Liver (tissue), 8 donors: ENCODE measurements at regions not wholly inside any gene's neighbourhood (a gene's known extent, or its start where the extent isn't known, plus 50 kb on each side); places are given as distances from the start of the nearest gene placed in this dataset.
A peak's percentile ranks its signal among the peaks of the same experiment; 100 is the strongest.

Experiments
- DNase-seq: peaks from one replicate; pipeline ENCODE4 v3.0.0-alpha.2; 2017; ENCODE audit warnings: low spot score
- H3K27ac ChIP-seq, 2 donors: one replicate each; pipeline ENCODE4 v1.7.0; 2013; ENCODE audit warnings: inconsistent platforms in 2 of 2, low read length in 2 of 2, control low read depth in 1 of 2, low read depth in 1 of 2, mild to moderate bottlenecking in 1 of 2
- H3K27me3 ChIP-seq, 4 donors: one replicate each; pipeline versions ENCODE4 v1.6.1 to v1.7.0; 2013; ENCODE audit warnings: low read length in 3 of 4, inconsistent platforms in 1 of 4, mild to moderate bottlenecking in 1 of 4, moderate library complexity in 1 of 4; ENCODE audit not compliant: control insufficient read depth in 4 of 4, insufficient read depth in 4 of 4
- H3K36me3 ChIP-seq, 4 donors: one replicate each; pipeline versions ENCODE4 v1.6.1 to v1.7.0; 2013; ENCODE audit warnings: low read length in 3 of 4, mild to moderate bottlenecking in 3 of 4, low read depth in 1 of 4, moderate library complexity in 1 of 4; ENCODE audit not compliant: control insufficient read depth in 4 of 4, insufficient read depth in 3 of 4
- H3K4me1 ChIP-seq, 4 donors: one replicate each; pipeline versions ENCODE4 v1.6.1 to v1.7.0; 2013; ENCODE audit warnings: low read length in 3 of 4, mild to moderate bottlenecking in 3 of 4, moderate library complexity in 1 of 4; ENCODE audit not compliant: control insufficient read depth in 4 of 4, insufficient read depth in 4 of 4
- H3K4me3 ChIP-seq, 3 donors: one replicate each; pipeline versions ENCODE4 v1.6.1 to v1.7.0; 2013; ENCODE audit warnings: low read length in 3 of 3, control low read depth in 1 of 3, low read depth in 1 of 3, mild to moderate bottlenecking in 1 of 3
- H3K9ac ChIP-seq, 2 donors: one replicate each; pipeline ENCODE4 v1.7.0; 2013; ENCODE audit warnings: low read length in 2 of 2, mild to moderate bottlenecking in 2 of 2, moderate library complexity in 2 of 2, control low read depth in 1 of 2, low read depth in 1 of 2
- H3K9me3 ChIP-seq, 4 donors: one replicate each; pipeline versions ENCODE4 v1.6.1 to v1.7.0; 2013; ENCODE audit warnings: low read length in 3 of 4; ENCODE audit not compliant: control insufficient read depth in 4 of 4
- EGR1 ChIP-seq, 2 donors: IDR thresholded peaks; 2 replicates each; pipeline ENCODE4 v1.6.1; 2016 to 2018; ENCODE audit warnings: antibody characterized with exemption in 2 of 2, low read depth in 2 of 2
- FOXA1 ChIP-seq: IDR thresholded peaks from 2 replicates; pipeline ENCODE4 v1.6.1; 2016; ENCODE audit warnings: antibody characterized with exemption
- FOXA2 ChIP-seq: IDR thresholded peaks from 2 replicates; pipeline ENCODE4 v1.6.1; 2016; ENCODE audit warnings: antibody characterized with exemption
- GABPA ChIP-seq, 2 donors: IDR thresholded peaks in 1 of 2; conservative IDR thresholded peaks in 1 of 2; 2 replicates each; pipeline ENCODE4 v1.6.1; 2016; ENCODE audit warnings: antibody characterized with exemption in 2 of 2, mild to moderate bottlenecking in 1 of 2, moderate library complexity in 1 of 2
- HNF4A ChIP-seq, 2 donors: conservative IDR thresholded peaks; 2 replicates each; pipeline ENCODE4 v1.6.1; 2016; ENCODE audit warnings: antibody characterized with exemption in 2 of 2, mild to moderate bottlenecking in 2 of 2
- HNF4G ChIP-seq: IDR thresholded peaks from 2 replicates; pipeline ENCODE4 v1.6.1; 2016; ENCODE audit warnings: antibody characterized with exemption
- JUND ChIP-seq, 2 donors: IDR thresholded peaks; 2 replicates each; pipeline ENCODE4 v1.6.1; 2016; ENCODE audit warnings: antibody characterized with exemption in 2 of 2
- NR2F2 ChIP-seq: IDR thresholded peaks from 2 replicates; pipeline ENCODE4 v1.6.1; 2016; ENCODE audit warnings: antibody characterized with exemption
- RAD21 ChIP-seq, 2 donors: IDR thresholded peaks; 2 replicates each; pipeline ENCODE4 v1.6.1; 2016; ENCODE audit warnings: antibody characterized with exemption in 2 of 2, mild to moderate bottlenecking in 2 of 2
- REST ChIP-seq: IDR thresholded peaks from 2 replicates; pipeline ENCODE4 v1.6.1; 2016; ENCODE audit warnings: antibody characterized with exemption, mild to moderate bottlenecking
- RXRA ChIP-seq, 2 donors: IDR thresholded peaks; 2 replicates each; pipeline ENCODE4 v1.6.1; 2017 to 2018; ENCODE audit warnings: antibody characterized with exemption in 2 of 2, mild to moderate bottlenecking in 1 of 2
- SP1 ChIP-seq: IDR thresholded peaks from 2 replicates; pipeline ENCODE4 v1.6.1; 2018; ENCODE audit warnings: antibody characterized with exemption, mild to moderate bottlenecking
- TAF1 ChIP-seq: conservative IDR thresholded peaks from 2 replicates; pipeline ENCODE4 v1.6.1; 2016; ENCODE audit warnings: antibody characterized with exemption, mild to moderate bottlenecking
- YY1 ChIP-seq: IDR thresholded peaks from 2 replicates; pipeline ENCODE4 v1.6.1; 2016; ENCODE audit warnings: antibody characterized with exemption, mild to moderate bottlenecking
- ZBTB33 ChIP-seq: IDR thresholded peaks from 2 replicates; pipeline ENCODE4 v1.6.1; 2016; ENCODE audit warnings: antibody characterized with exemption
- WGBS: extraction: QIAGEN DNeasy Blood & Tissue Kit; methylation state at CpG from one replicate; pipeline ENCODE4 v1.1.7; 2013; 5-methylcytosine and 5-hydroxymethylcytosine counted together
- TF ChIP-seq, protein P1 (sequence below): fragments of 150-350 bp; IDR thresholded peaks from 2 replicates; pipeline ENCODE4 v1.5.1; 2017; ENCODE audit warnings: improper control_type of control experiment, low read depth, low read length; ENCODE audit not compliant: missing input control
- TF ChIP-seq, protein P2 (sequence below): IDR thresholded peaks from 2 replicates; pipeline ENCODE4 v1.6.1; 2016; ENCODE audit warnings: antibody characterized with exemption
- TF ChIP-seq, protein P3 (sequence below): IDR thresholded peaks from 2 replicates; pipeline ENCODE4 v1.6.1; 2016; ENCODE audit warnings: antibody characterized with exemption
- donor health status: healthy.
- donor health status: healthy.
- donor health status: healthy.
- donor health status: healthy.
- donor health status: healthy.

GRCh38 chr20:40511478-40511877 lies 177.6 kb downstream of the MAFB start:
- H3K27ac ChIP-seq: no peak overlapping the region
- DNase-seq: no peak
- no peak overlapping the region for H3K4me3 ChIP-seq
- H3K4me1 ChIP-seq: peaks cover 0 to 7% (median 0%) of the 10 kb centered on the region in 4 donors
- 27% methylated on average over 3 of the region's 3 CpGs for WGBS
- no peaks in the 10 kb centered on the region for H3K36me3 ChIP-seq
- no peaks in the 10 kb centered on the region for H3K9me3 ChIP-seq
- TF ChIP-seq EGR1 (IDR thresholded peaks at IDR 0.05; ENCODE audit: low read depth in 2 of 2): no peak
- TF ChIP-seq ZBTB33: no peak
- peak; percentile 12 to 48 for TF ChIP-seq HNF4A (conservative IDR thresholded peaks at IDR 0.05)
- TF ChIP-seq JUND (IDR thresholded peaks at IDR 0.05): no peak
- TF ChIP-seq, protein P1, sequence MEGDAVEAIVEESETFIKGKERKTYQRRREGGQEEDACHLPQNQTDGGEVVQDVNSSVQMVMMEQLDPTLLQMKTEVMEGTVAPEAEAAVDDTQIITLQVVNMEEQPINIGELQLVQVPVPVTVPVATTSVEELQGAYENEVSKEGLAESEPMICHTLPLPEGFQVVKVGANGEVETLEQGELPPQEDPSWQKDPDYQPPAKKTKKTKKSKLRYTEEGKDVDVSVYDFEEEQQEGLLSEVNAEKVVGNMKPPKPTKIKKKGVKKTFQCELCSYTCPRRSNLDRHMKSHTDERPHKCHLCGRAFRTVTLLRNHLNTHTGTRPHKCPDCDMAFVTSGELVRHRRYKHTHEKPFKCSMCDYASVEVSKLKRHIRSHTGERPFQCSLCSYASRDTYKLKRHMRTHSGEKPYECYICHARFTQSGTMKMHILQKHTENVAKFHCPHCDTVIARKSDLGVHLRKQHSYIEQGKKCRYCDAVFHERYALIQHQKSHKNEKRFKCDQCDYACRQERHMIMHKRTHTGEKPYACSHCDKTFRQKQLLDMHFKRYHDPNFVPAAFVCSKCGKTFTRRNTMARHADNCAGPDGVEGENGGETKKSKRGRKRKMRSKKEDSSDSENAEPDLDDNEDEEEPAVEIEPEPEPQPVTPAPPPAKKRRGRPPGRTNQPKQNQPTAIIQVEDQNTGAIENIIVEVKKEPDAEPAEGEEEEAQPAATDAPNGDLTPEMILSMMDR: no peak
- no peak for TF ChIP-seq FOXA2
- no peak for TF ChIP-seq FOXA1
- TF ChIP-seq NR2F2: no peak
- TF ChIP-seq REST: no peak
- peak; percentile 51 to 68 for TF ChIP-seq RXRA (IDR thresholded peaks at IDR 0.05)
- TF ChIP-seq HNF4G: no peak
- no peak for TF ChIP-seq SP1
- no peak for TF ChIP-seq GABPA (IDR thresholded peaks at IDR 0.05 in 1 of 2, conservative IDR thresholded peaks at IDR 0.05 in 1 of 2)
- TF ChIP-seq, protein P2, sequence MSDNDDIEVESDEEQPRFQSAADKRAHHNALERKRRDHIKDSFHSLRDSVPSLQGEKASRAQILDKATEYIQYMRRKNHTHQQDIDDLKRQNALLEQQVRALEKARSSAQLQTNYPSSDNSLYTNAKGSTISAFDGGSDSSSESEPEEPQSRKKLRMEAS: peak; percentile 62
- peak; percentile 25 for TF ChIP-seq YY1
- no peak for TF ChIP-seq TAF1
- TF ChIP-seq, protein P3, sequence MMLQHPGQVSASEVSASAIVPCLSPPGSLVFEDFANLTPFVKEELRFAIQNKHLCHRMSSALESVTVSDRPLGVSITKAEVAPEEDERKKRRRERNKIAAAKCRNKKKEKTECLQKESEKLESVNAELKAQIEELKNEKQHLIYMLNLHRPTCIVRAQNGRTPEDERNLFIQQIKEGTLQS: peak; percentile 20
- TF ChIP-seq RAD21 (IDR thresholded peaks at IDR 0.05): peak; percentile 21 to 45
- no peaks in the 10 kb centered on the region for H3K27me3 ChIP-seq
- no peak overlapping the region for H3K9ac ChIP-seq
